ENCODE measurements at regions not wholly inside any gene's neighbourhood (a gene's known extent, or its start where the extent isn't known, plus 50 kb on each side); places are given as distances from the start of the nearest gene placed in this dataset.
A peak's percentile ranks its signal among the peaks of the same experiment; 100 is the strongest.

DNA sequence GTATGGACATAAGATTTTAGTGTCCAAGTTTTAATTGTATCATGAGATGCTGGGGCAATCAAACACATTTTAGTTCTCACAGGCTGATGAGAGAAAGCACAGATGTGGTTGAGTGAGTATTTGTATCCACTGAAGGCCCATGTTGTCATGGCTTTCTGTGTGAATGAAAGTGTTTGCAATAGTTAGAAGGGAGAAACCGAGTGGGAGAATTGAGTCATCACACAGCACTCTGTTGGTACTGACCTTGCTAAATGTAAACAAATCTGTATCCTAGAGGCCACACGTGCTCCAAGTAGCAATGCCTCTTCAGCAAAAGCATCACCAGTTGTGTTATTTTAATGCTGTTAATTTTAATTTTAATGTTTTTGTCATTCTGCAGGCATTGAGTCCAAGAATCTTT is 121.2 kb downstream of the EMX2 start (continued):
- TF ChIP-seq HDAC6 (IDR thresholded peaks at IDR 0.05; ENCODE audit: unreplicated experiment): no peak
- TF ChIP-seq JUND (IDR thresholded peaks at IDR 0.05; ENCODE audit: low read depth, low read length): peak; percentile 80; the same call in 1 of the 2 replicates
- TF ChIP-seq, protein P1, sequence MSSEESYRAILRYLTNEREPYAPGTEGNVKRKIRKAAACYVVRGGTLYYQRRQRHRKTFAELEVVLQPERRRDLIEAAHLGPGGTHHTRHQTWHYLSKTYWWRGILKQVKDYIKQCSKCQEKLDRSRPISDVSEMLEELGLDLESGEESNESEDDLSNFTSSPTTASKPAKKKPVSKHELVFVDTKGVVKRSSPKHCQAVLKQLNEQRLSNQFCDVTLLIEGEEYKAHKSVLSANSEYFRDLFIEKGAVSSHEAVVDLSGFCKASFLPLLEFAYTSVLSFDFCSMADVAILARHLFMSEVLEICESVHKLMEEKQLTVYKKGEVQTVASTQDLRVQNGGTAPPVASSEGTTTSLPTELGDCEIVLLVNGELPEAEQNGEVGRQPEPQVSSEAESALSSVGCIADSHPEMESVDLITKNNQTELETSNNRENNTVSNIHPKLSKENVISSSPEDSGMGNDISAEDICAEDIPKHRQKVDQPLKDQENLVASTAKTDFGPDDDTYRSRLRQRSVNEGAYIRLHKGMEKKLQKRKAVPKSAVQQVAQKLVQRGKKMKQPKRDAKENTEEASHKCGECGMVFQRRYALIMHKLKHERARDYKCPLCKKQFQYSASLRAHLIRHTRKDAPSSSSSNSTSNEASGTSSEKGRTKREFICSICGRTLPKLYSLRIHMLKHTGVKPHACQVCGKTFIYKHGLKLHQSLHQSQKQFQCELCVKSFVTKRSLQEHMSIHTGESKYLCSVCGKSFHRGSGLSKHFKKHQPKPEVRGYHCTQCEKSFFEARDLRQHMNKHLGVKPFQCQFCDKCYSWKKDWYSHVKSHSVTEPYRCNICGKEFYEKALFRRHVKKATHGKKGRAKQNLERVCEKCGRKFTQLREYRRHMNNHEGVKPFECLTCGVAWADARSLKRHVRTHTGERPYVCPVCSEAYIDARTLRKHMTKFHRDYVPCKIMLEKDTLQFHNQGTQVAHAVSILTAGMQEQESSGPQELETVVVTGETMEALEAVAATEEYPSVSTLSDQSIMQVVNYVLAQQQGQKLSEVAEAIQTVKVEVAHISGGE (CRISPR knock-in tag; IDR thresholded peaks at IDR 0.05): no peak
- peak; percentile 81 for TF ChIP-seq BMI1 (IDR thresholded peaks at IDR 0.05; ENCODE audit: borderline replicate concordance)
- TF ChIP-seq FOXM1 (IDR thresholded peaks at IDR 0.05; ENCODE audit: low read depth, low read length): peak; percentile 77
- TF ChIP-seq ZNF217 (IDR thresholded peaks at IDR 0.05): no peak
- TF ChIP-seq ZBED1 (IDR thresholded peaks at IDR 0.05; ENCODE audit: borderline replicate concordance): peak; percentile 31; the same call in 1 of the 2 replicates
- TF ChIP-seq TBL1XR1 (IDR thresholded peaks at IDR 0.05; ENCODE audit: low read depth, low read length): peak; percentile 69; the same call in 1 of the 2 replicates
- TF ChIP-seq, protein P2, sequence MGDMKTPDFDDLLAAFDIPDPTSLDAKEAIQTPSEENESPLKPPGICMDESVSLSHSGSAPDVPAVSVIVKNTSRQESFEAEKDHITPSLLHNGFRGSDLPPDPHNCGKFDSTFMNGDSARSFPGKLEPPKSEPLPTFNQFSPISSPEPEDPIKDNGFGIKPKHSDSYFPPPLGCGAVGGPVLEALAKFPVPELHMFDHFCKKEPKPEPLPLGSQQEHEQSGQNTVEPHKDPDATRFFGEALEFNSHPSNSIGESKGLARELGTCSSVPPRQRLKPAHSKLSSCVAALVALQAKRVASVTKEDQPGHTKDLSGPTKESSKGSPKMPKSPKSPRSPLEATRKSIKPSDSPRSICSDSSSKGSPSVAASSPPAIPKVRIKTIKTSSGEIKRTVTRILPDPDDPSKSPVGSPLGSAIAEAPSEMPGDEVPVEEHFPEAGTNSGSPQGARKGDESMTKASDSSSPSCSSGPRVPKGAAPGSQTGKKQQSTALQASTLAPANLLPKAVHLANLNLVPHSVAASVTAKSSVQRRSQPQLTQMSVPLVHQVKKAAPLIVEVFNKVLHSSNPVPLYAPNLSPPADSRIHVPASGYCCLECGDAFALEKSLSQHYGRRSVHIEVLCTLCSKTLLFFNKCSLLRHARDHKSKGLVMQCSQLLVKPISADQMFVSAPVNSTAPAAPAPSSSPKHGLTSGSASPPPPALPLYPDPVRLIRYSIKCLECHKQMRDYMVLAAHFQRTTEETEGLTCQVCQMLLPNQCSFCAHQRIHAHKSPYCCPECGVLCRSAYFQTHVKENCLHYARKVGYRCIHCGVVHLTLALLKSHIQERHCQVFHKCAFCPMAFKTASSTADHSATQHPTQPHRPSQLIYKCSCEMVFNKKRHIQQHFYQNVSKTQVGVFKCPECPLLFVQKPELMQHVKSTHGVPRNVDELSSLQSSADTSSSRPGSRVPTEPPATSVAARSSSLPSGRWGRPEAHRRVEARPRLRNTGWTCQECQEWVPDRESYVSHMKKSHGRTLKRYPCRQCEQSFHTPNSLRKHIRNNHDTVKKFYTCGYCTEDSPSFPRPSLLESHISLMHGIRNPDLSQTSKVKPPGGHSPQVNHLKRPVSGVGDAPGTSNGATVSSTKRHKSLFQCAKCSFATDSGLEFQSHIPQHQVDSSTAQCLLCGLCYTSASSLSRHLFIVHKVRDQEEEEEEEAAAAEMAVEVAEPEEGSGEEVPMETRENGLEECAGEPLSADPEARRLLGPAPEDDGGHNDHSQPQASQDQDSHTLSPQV (IDR thresholded peaks at IDR 0.05): no peak
- TF ChIP-seq POLR2AphosphoS2 (IDR thresholded peaks at IDR 0.05; ENCODE audit: low read depth, low read length): no peak
- peak; percentile 69 for TF ChIP-seq GATAD2B (conservative IDR thresholded peaks at IDR 0.05; ENCODE audit: low read depth)
- TF ChIP-seq POLR2A (IDR thresholded peaks at IDR 0.05; ENCODE audit: low read depth, low read length): no peak
- TF ChIP-seq SMAD1 (IDR thresholded peaks at IDR 0.05; ENCODE audit: low read depth, partially characterized antibody): peak; percentile 83
- no peak for TF ChIP-seq NR2C1 (IDR thresholded peaks at IDR 0.05)
- peak; percentile 92 for TF ChIP-seq RELB (IDR thresholded peaks at IDR 0.05; ENCODE audit: low read depth)
- TF ChIP-seq, protein P3, sequence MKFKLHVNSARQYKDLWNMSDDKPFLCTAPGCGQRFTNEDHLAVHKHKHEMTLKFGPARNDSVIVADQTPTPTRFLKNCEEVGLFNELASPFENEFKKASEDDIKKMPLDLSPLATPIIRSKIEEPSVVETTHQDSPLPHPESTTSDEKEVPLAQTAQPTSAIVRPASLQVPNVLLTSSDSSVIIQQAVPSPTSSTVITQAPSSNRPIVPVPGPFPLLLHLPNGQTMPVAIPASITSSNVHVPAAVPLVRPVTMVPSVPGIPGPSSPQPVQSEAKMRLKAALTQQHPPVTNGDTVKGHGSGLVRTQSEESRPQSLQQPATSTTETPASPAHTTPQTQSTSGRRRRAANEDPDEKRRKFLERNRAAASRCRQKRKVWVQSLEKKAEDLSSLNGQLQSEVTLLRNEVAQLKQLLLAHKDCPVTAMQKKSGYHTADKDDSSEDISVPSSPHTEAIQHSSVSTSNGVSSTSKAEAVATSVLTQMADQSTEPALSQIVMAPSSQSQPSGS (IDR thresholded peaks at IDR 0.05; ENCODE audit: low read length): peak; percentile 95
- no peak for TF ChIP-seq ZNF384 (IDR thresholded peaks at IDR 0.05; ENCODE audit: borderline replicate concordance, low read depth, low read length)
- TF ChIP-seq, protein P4, sequence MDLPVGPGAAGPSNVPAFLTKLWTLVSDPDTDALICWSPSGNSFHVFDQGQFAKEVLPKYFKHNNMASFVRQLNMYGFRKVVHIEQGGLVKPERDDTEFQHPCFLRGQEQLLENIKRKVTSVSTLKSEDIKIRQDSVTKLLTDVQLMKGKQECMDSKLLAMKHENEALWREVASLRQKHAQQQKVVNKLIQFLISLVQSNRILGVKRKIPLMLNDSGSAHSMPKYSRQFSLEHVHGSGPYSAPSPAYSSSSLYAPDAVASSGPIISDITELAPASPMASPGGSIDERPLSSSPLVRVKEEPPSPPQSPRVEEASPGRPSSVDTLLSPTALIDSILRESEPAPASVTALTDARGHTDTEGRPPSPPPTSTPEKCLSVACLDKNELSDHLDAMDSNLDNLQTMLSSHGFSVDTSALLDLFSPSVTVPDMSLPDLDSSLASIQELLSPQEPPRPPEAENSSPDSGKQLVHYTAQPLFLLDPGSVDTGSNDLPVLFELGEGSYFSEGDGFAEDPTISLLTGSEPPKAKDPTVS (IDR thresholded peaks at IDR 0.05; ENCODE audit: low read depth, low read length): no peak
- peak; percentile 66; the same call in 1 of the 2 replicates for TF ChIP-seq PAX5 (IDR thresholded peaks at IDR 0.05; ENCODE audit: borderline replicate concordance, low read depth, low read length)
- peak; percentile 60; the same call in 1 of the 2 replicates for TF ChIP-seq MEF2A (IDR thresholded peaks at IDR 0.05; ENCODE audit: insufficient read depth, low read depth, low read length)

Measured in GM12878 (cell line).